Right hindlimb (tissue), 1 donor: ENCODE measurements at regions not wholly inside any gene's neighbourhood (a gene's known extent, or its start where the extent isn't known, plus 50 kb on each side); places are given as distances from the start of the nearest gene placed in this dataset.
"Not testable (repeated sequence)": the region's sequence is repeated elsewhere in the genome, so short reads cannot be mapped to it uniquely, and the experiment has no call there.

Source experiments
- DNase-seq: peaks from one replicate; pipeline ENCODE4 v3.0.0-alpha.2; 2018

GRCh38 chr3:110493438-110494092 lies 578.1 kb upstream of the NECTIN3 start:
- no peak for DNase-seq

- DNase-seq: no peak
Measured at GRCh38 chr3:110494093-110494490, 577.5 kb upstream of the NECTIN3 start.

DNA sequence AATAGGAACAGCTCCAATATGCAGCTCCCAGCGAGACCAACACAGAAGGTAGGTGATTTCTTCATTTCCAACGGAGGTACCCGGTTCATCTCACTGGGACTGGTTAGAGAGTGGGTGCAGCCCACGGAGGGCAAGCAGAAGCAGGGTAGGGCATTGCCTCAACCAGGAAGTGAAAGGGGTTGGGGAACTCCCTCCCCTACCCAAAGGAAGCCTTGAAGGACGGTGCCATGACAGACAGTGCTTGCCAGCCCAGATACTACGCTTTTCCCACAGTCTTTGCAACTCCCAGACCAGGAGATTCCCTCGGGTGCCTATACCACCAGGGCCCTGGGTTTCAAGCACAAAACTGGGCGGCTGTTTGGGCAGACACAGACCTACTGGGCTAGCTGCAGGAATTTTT lies 576.9 kb upstream of the NECTIN3 start:
- DNase-seq: no peak

GRCh38 chr3:110495201-110495927 lies 576.3 kb upstream of the NECTIN3 start:
- DNase-seq: no peak

DNA sequence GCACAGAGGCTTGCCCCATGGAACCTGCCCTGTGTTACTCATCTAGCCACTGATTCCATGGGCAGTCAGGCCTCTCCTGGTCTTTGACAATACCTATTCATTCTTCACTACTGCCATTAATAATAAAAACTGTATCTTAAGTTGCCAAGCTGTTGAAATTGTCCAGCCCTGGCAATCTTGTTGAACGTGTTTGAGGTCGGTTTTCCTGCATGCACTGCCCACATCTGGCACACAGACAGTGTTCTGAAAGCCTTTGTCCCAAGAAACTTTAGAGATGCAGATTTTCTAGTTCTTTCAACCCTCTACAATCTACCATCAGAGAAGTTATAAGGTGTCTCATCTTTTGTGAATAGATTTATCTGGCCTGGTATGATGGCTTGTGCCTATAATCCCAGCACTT lies 567.2 kb upstream of the NECTIN3 start:
- DNase-seq: no peak

- no peak for DNase-seq
Measured at GRCh38 chr3:110504901-110505300, 566.7 kb upstream of the NECTIN3 start.

GRCh38 chr3:110506890-110507289 lies 564.7 kb upstream of the NECTIN3 start:
- no peak for DNase-seq

- DNase-seq: not testable (repeated sequence)
Measured at GRCh38 chr3:110507570-110507969, 564.0 kb upstream of the NECTIN3 start.

DNA sequence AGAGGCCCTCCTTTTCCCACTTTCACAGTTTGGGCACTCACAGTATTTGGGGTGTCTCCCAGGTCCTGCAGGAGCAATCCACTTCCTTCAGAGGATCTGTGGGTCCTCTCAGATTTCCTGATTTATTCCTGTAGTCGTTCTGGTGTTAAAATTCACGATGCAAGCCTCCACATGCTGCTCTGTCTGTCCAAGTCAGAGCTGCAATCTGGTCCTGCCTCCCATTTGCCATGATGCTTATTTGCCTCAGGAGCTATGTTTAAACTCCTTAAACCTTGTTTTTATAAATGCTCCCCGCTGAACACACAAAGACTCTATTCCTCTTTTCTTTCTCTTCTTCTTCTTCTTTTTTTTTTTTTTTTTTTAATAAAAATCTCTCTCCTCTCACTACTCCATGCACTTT lies 558.7 kb upstream of the NECTIN3 start:
- DNase-seq: no peak

GRCh38 chr3:110518031-110518430 lies 553.6 kb upstream of the NECTIN3 start:
- no peak for DNase-seq

- DNase-seq: peak; percentile 53
Measured at GRCh38 chr3:110519071-110519470, 552.5 kb upstream of the NECTIN3 start.

GRCh38 chr3:110521019-110521418 lies 550.6 kb upstream of the NECTIN3 start:
- no peak for DNase-seq

- DNase-seq: not testable (repeated sequence)
Measured at GRCh38 chr3:110525558-110526064, 546.0 kb upstream of the NECTIN3 start.

GRCh38 chr3:110526777-110527727 lies 544.6 kb upstream of the NECTIN3 start:
- no peak for DNase-seq

- no peak for DNase-seq
Measured at GRCh38 chr3:110528305-110529121, 543.1 kb upstream of the NECTIN3 start.

DNA sequence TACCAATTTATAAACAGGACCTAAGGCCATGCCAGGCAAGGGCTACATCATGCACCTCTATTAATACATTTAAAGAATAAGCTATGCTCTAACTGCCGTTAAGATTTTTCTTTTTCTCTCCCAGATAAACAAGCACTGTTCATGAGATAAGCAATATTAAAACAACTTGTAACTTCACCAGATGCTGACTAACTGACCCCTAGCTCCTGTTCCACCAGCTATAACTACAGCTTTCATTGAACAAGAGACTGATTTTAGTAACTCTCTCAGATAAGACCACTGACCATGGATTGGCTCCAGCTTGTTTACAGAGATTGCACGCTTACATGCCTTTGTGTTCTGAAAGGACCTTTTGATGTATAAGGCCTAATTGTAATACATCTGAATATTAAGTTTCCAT lies 540.7 kb upstream of the NECTIN3 start:
- DNase-seq: no peak

DNA sequence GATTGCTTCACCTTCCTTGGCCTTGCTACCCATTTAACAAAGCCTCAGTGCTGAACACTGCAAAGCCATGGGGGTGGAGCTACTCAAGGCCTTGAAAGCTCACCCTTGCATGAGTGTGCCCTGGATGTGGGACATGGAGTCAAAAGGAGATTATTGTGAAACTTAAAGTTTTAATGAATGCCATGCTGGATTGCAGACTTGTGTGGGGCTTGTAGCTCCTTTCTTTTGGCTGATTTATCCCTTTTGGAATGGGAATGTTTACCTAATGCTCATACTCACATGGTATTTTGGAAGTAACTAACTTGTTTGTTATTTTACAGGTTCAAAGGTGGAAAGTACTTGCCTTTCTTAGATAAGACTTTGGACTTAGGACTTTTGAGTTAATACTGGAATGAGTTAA lies 538.5 kb upstream of the NECTIN3 start:
- no peak for DNase-seq

GRCh38 chr3:110542552-110543150 lies 529.0 kb upstream of the NECTIN3 start:
- DNase-seq: no peak

DNA sequence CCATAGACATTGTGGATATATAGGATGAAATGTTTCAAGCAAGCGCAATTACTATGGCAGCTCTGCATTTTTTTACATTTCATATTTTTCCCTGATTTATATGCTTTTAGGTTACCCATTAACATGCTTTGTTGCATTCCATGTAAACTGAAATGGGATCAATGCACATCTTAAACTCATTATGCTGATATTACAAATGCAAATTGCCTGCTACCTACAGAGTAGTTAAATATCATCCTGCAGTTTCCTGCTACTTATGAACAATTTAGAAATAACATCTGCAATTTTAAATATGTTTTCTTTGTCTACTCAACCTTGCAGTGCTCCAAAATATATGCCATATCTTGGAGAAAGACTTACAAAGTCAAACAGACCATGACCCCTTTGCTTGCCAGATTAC lies 526.9 kb upstream of the NECTIN3 start:
- no peak for DNase-seq

DNA sequence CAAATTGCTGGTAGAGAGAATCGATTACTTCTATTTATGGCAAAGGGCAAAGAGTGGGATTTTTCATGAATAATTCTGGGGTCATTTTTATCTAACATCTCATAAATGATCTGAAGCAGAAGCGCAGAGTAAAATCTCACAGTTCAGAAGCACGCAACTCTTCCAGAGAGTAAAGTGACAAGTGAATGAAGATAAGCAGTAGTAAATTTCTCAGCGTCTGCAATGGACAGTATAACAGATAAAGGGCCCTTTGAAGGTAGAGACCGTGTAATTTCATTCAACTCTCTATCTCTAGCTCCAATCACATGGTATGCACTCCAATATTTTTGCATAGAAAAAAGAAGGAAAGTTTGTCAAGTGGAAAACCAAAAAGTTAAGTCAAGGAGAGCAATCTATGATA lies 521.1 kb upstream of the NECTIN3 start:
- DNase-seq: no peak

GRCh38 chr3:110562621-110563020 lies 509.0 kb upstream of the NECTIN3 start:
- DNase-seq: no peak

DNA sequence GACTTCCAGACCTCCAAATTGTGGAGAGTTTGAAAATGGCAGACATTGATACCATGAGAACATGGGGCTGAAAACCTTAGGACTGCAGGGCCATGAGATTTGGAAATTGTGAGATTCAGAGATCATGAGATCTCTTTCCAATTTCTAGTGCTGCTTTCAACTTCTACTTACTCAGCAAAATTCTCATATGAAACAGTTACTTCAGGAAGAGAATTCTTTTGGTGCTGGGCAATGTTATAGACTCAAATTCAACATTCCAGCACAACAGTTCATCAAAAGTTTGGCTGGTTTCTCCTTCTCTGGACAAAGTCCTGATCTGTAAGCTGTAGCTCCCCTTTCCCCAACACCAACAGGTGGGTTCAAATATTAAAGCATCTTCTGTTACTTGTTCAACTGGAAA lies 506.9 kb upstream of the NECTIN3 start:
- no peak for DNase-seq
